ENCODE measurements at regions not wholly inside any gene's neighbourhood (a gene's known extent, or its start where the extent isn't known, plus 50 kb on each side); places are given as distances from the start of the nearest gene placed in this dataset.

DNA sequence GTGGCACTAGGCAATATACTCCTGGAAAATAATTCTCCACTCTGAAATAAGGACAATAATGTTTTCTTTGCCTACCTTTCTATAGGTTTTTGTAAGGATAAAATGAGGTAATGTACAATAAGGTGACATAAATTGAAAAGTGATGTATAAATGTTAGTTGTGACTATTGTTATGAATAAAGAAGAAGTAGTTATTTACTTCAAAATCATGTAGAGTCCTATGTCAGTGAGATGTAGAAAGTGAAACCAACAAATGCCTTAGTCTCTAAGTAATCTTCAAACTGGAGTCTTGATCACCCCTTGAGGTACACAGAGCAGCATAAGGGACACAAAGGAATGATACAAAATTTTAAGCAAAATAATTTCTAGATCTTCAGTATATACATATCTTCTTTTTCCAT is 60.3 kb upstream of the TP63 start:
- CTCF ChIA-PET, result no interaction called here
- Histone ChIP-seq H3K4me3 (ENCODE audit: low read depth, low read length) (no peak overlapping the region), H3K27ac (ENCODE audit: extremely low read depth, low read depth, low read length) (no peak overlapping the region), H3K36me3 (ENCODE audit: control insufficient read depth in 2 of 2, insufficient read depth in 1 of 2, low read length in 2 of 2) (no peaks in the 10 kb centered on the region), H3K9me3 (ENCODE audit: control insufficient read depth, insufficient read depth, low read depth, low read length) (no peaks in the 10 kb centered on the region), H3K4me1 (ENCODE audit: control insufficient read depth, insufficient read depth, low read length) (no peaks in the 10 kb centered on the region)
- TF ChIP-seq ZNF23 (tag by site-specific recombination; IDR thresholded peaks at IDR 0.05; ENCODE audit: borderline replicate concordance) (no peak), ZNF19 (tag by site-specific recombination; IDR thresholded peaks at IDR 0.05; ENCODE audit: low read depth) (no peak)
- POLR2A ChIA-PET, result no interaction called here

DNA sequence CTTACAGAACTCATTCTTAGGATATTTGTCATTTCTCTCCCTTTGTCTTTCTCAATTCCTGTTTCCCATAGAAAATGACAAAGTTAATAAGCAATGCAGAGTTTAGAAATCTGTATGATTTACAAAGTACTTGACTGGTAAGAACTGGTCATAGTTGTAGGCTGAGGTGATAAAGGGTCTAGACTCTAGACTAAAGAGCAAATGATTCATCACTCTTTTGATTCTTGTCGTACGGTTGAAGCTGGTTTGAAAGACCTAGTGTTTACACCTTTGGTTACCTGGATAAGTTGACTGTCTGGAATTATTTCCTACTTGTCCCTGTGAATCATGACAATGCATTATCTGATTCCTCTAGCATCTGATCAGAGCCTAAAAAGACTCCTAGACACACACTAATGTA is 58.9 kb upstream of the TP63 start:
- Histone ChIP-seq H3K36me3 (ENCODE audit: control insufficient read depth in 2 of 2, insufficient read depth in 1 of 2, low read length in 2 of 2) (no peaks in the 10 kb centered on the region), H3K4me1 (ENCODE audit: control insufficient read depth, insufficient read depth, low read length) (no peaks in the 10 kb centered on the region), H3K27ac (ENCODE audit: extremely low read depth, low read depth, low read length) (no peak overlapping the region), H3K9me3 (ENCODE audit: control insufficient read depth, insufficient read depth, low read depth, low read length) (no peaks in the 10 kb centered on the region), H3K4me3 (ENCODE audit: low read depth, low read length) (no peak overlapping the region)
- CTCF ChIA-PET, result no interaction called here
- no peak for TF ChIP-seq RBAK (tag by site-specific recombination; IDR thresholded peaks at IDR 0.05)
- TF ChIP-seq ZNF664 (tag by site-specific recombination; IDR thresholded peaks at IDR 0.05), result no peak
- no peak for TF ChIP-seq ZNF785 (tag by site-specific recombination; IDR thresholded peaks at IDR 0.05)
- TF ChIP-seq ZNF701 (tag by site-specific recombination; IDR thresholded peaks at IDR 0.05), result no peak
- no peak for TF ChIP-seq ZNF133 (tag by site-specific recombination; IDR thresholded peaks at IDR 0.05)
- no peak for TF ChIP-seq ZBTB17 (tag by site-specific recombination; IDR thresholded peaks at IDR 0.05)
- no peak for TF ChIP-seq ZNF24 (tag by site-specific recombination; IDR thresholded peaks at IDR 0.05)
- POLR2A ChIA-PET, result no interaction called here

DNA sequence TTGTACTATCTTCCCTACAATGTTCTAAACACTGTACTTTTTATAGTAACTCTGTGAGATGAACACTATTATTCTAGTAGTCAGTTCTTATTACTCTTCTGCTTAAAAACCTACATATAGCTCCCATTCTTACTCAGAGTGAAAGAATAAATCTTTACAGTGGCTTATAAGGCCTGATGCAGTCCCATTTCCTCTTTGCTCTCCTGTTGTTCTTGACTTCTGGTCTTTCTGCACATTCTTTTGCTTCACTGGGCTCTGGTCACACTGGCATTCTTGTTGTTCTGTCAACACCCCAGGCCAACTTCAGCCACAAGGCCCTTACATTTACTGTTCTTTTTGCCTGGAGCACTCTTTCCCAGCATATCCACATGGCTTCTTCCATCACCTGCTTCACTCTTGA is 58.2 kb upstream of the TP63 start:
- ChIA-PET POLR2A (no interaction called here), CTCF (no interaction called here)
- Histone ChIP-seq H3K9me3 (ENCODE audit: control insufficient read depth, insufficient read depth, low read depth, low read length) (no peaks in the 10 kb centered on the region), H3K36me3 (ENCODE audit: control insufficient read depth in 2 of 2, insufficient read depth in 1 of 2, low read length in 2 of 2) (no peaks in the 10 kb centered on the region), H3K4me1 (ENCODE audit: control insufficient read depth, insufficient read depth, low read length) (no peaks in the 10 kb centered on the region), H3K27ac (ENCODE audit: extremely low read depth, low read depth, low read length) (no peak overlapping the region), H3K4me3 (ENCODE audit: low read depth, low read length) (no peak overlapping the region)
- no peak for TF ChIP-seq SCRT2 (tag by site-specific recombination; IDR thresholded peaks at IDR 0.05)
- TF ChIP-seq, protein P1, sequence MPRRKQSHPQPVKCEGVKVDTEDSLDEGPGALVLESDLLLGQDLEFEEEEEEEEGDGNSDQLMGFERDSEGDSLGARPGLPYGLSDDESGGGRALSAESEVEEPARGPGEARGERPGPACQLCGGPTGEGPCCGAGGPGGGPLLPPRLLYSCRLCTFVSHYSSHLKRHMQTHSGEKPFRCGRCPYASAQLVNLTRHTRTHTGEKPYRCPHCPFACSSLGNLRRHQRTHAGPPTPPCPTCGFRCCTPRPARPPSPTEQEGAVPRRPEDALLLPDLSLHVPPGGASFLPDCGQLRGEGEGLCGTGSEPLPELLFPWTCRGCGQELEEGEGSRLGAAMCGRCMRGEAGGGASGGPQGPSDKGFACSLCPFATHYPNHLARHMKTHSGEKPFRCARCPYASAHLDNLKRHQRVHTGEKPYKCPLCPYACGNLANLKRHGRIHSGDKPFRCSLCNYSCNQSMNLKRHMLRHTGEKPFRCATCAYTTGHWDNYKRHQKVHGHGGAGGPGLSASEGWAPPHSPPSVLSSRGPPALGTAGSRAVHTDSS (tag by site-specific recombination; IDR thresholded peaks at IDR 0.05), result no peak

DNA sequence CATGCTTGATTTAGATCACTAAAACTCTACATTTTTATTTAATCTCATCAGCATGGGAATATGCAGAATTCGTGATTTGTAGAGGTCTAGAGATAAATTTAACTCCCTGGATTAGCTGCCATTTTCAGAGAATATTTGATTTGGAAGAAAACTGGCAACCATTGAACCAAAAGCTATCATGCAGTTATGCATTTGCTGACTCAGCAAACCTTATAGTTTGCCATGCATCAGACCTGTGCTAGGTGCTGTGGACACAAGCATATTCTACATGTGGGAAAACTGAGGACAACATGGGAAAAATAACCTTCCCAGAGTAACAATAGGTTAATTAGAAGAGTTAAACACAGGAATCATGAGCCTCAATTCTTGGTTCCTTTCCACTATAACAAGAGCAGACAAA is 54.7 kb upstream of the TP63 start:
- ChIA-PET POLR2A (no interaction called here), CTCF (interaction anchor here (0.6 kb wide), 1 partner anchor 29 kb away, joined by 3 read pairs; no protein-coding TSS in a partner anchor)
- TF ChIP-seq ZNF112 (tag by site-specific recombination; IDR thresholded peaks at IDR 0.05) (no peak), HOXD13 (CRISPR knock-in tag; IDR thresholded peaks at IDR 0.05; ENCODE audit: borderline replicate concordance) (no peak), ZNF155 (tag by site-specific recombination; IDR thresholded peaks at IDR 0.05) (no peak), SP3 (tag by site-specific recombination; IDR thresholded peaks at IDR 0.05) (no peak), ZNF624 (tag by site-specific recombination; IDR thresholded peaks at IDR 0.05) (no peak), ZNF16 (tag by site-specific recombination; IDR thresholded peaks at IDR 0.05; ENCODE audit: low read depth) (no peak)
- TF ChIP-seq, protein P2, sequence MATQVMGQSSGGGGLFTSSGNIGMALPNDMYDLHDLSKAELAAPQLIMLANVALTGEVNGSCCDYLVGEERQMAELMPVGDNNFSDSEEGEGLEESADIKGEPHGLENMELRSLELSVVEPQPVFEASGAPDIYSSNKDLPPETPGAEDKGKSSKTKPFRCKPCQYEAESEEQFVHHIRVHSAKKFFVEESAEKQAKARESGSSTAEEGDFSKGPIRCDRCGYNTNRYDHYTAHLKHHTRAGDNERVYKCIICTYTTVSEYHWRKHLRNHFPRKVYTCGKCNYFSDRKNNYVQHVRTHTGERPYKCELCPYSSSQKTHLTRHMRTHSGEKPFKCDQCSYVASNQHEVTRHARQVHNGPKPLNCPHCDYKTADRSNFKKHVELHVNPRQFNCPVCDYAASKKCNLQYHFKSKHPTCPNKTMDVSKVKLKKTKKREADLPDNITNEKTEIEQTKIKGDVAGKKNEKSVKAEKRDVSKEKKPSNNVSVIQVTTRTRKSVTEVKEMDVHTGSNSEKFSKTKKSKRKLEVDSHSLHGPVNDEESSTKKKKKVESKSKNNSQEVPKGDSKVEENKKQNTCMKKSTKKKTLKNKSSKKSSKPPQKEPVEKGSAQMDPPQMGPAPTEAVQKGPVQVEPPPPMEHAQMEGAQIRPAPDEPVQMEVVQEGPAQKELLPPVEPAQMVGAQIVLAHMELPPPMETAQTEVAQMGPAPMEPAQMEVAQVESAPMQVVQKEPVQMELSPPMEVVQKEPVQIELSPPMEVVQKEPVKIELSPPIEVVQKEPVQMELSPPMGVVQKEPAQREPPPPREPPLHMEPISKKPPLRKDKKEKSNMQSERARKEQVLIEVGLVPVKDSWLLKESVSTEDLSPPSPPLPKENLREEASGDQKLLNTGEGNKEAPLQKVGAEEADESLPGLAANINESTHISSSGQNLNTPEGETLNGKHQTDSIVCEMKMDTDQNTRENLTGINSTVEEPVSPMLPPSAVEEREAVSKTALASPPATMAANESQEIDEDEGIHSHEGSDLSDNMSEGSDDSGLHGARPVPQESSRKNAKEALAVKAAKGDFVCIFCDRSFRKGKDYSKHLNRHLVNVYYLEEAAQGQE (tag by site-specific recombination; IDR thresholded peaks at IDR 0.05), result no peak
- TF ChIP-seq, protein P3, sequence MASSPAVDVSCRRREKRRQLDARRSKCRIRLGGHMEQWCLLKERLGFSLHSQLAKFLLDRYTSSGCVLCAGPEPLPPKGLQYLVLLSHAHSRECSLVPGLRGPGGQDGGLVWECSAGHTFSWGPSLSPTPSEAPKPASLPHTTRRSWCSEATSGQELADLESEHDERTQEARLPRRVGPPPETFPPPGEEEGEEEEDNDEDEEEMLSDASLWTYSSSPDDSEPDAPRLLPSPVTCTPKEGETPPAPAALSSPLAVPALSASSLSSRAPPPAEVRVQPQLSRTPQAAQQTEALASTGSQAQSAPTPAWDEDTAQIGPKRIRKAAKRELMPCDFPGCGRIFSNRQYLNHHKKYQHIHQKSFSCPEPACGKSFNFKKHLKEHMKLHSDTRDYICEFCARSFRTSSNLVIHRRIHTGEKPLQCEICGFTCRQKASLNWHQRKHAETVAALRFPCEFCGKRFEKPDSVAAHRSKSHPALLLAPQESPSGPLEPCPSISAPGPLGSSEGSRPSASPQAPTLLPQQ (tag by site-specific recombination; IDR thresholded peaks at IDR 0.05), result no peak
- TF ChIP-seq, protein P4, sequence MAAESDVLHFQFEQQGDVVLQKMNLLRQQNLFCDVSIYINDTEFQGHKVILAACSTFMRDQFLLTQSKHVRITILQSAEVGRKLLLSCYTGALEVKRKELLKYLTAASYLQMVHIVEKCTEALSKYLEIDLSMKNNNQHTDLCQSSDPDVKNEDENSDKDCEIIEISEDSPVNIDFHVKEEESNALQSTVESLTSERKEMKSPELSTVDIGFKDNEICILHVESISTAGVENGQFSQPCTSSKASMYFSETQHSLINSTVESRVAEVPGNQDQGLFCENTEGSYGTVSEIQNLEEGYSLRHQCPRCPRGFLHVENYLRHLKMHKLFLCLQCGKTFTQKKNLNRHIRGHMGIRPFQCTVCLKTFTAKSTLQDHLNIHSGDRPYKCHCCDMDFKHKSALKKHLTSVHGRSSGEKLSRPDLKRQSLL (tag by site-specific recombination; IDR thresholded peaks at IDR 0.05), result no peak
- TF ChIP-seq, protein P5, sequence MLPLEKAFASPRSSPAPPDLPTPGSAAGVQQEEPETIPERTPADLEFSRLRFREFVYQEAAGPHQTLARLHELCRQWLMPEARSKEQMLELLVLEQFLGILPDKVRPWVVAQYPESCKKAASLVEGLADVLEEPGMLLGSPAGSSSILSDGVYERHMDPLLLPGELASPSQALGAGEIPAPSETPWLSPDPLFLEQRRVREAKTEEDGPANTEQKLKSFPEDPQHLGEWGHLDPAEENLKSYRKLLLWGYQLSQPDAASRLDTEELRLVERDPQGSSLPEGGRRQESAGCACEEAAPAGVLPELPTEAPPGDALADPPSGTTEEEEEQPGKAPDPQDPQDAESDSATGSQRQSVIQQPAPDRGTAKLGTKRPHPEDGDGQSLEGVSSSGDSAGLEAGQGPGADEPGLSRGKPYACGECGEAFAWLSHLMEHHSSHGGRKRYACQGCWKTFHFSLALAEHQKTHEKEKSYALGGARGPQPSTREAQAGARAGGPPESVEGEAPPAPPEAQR (tag by site-specific recombination; IDR thresholded peaks at IDR 0.05), result no peak

More for the DNA sequence above, 54.7 kb upstream of the TP63 start:
- no peaks in the 10 kb centered on the region for H3K36me3 ChIP-seq (ENCODE audit: control insufficient read depth in 2 of 2, insufficient read depth in 1 of 2, low read length in 2 of 2)
- no peak overlapping the region for H3K4me3 ChIP-seq (ENCODE audit: low read depth, low read length)
- H3K27ac ChIP-seq (ENCODE audit: extremely low read depth, low read depth, low read length), result no peak overlapping the region
- no peaks in the 10 kb centered on the region for H3K9me3 ChIP-seq (ENCODE audit: control insufficient read depth, insufficient read depth, low read depth, low read length)
- no peaks in the 10 kb centered on the region for H3K4me1 ChIP-seq (ENCODE audit: control insufficient read depth, insufficient read depth, low read length)

Measured in HEK293 (cell line).